HG02973 (cell line): ENCODE measurements at regions not wholly inside any gene's neighbourhood (a gene's known extent, or its start where the extent isn't known, plus 50 kb on each side); places are given as distances from the start of the nearest gene placed in this dataset.
A peak's percentile ranks its signal among the peaks of the same experiment; 100 is the strongest.

ENCODE experiments used
- ATAC-seq: cut with Tn5 transposase; IDR thresholded peaks from one replicate; pipeline ENCODE4 v1.9.1; 2021; ENCODE audit warnings: moderate library complexity; ENCODE audit not compliant: unreplicated experiment

DNA sequence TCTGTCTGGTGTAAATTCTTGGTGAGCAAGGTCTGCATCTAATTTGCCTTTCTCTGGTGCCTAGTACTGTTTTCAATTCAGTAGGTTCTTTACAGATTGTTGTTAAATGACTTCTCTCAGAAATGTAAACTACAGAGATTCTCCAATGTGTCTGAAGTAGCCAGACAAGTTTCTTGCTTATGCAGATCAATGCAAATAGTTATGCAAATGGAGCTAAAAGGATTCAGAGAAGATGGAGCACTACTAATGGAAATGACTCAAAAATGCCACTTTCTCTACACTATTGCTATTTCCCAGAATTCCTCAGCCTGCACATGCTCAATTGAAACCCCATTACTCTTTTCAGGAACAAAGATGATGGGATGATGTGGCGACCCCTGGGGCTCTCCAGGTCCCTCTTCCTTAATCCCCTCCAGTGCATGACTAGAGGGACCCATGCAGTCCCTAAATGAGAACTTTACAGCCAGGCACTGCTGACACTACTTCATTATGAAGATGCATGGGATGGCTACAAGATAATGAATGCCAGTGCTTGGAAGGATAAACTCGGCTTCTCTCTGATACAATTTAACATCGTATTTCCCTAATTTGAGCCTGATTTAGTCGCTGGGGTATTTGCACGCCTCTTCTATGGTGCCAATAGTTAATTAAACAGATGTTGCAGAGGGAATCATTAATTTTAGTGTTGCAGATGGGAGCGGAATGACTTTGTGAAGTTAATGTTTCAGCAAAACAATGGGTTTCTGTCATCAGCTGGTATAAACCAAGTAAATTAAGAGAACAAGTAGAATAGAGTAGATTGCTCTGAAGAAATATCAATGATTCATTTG lies 753.2 kb downstream of the TLR4 start:
- ATAC-seq = no peak

- ATAC-seq = no peak
Observed at GRCh38 chr9:118459913-118460312, 755.7 kb downstream of the TLR4 start.

GRCh38 chr9:118463419-118463818 lies 759.2 kb downstream of the TLR4 start:
- no peak for ATAC-seq

DNA sequence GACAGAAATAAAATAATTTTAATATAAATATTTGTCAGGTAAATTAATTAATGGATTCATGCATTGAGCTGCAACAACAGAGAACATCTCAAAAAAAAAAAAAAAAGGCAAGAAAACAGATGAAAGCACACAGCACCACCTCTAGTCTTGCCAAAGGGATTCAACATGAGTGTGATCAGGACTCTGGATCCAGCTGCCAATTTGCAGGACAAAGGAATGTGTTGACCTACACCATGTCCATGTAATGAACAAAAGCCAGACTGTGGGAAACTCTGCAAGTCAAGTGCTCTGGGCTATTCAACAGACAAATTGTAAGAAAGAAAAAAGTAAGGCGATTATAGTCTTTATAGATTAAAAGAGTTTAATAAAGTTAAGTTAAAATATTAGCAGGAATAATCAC lies 769.3 kb downstream of the TLR4 start:
- ATAC-seq = no peak

- ATAC-seq = no peak
Observed at GRCh38 chr9:118478752-118479151, 774.5 kb downstream of the TLR4 start.

- ATAC-seq = no peak
Observed at GRCh38 chr9:118482306-118482705, 778.1 kb downstream of the TLR4 start.

DNA sequence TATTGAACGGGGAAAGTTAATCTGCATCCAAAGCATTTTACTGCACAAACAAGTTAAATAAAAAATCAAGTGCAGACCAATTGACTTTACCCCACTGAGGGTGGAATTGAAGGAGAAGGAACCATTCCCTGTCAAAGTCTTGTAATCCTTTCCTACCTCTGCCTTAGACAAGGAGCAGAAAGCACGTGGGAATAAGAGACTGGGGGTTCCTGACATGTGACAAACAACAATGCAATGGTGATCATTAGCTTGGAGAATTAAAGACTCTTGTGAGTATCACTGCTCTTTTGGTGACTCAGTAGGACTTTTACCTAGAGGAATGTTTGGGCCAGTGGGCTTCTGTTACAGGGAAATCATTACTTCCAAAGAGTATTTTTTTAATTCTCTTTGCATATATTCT lies 779.5 kb downstream of the TLR4 start:
- ATAC-seq = no peak

GRCh38 chr9:118503236-118503635 lies 799.0 kb downstream of the TLR4 start:
- ATAC-seq = no peak

DNA sequence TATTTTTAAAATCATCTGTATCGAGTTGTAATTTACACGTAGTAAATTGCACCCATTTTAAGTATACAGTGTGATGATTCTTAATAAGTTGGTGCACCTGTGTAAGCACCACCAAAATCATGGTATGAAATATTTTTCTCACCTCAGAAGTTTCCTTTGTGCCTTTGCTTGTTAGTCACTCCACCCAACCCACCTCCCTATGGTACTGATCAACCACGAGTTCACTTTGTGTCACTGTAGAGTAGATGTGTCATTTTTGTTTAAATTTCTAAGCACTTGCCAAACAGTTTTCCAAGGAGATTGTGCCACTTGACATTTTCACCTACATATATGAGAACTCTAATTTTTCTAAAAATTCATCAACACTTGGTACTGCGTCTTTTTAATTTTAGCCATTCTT lies 806.5 kb downstream of the TLR4 start:
- no peak for ATAC-seq

DNA sequence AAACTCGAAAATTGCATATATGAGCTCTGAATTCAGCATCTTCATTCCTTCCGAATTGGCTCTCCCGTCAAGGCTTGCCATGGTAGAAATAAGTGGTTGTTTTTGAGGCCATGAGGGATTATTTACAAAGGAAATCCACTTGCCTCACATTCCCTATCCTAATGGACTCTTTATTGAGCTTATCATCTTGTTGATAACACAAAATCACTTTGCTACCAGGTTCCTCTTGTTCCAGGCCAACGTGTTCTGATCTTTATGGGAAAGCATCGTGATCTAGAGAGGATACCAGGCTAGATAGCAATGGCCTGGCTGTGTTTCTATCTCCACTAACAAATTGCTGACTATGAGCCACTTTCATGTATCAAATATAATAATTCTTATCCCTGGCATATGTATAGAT lies 811.7 kb downstream of the TLR4 start:
- ATAC-seq = no peak

- ATAC-seq = no peak
Observed at GRCh38 chr9:118521261-118521660, 817.1 kb downstream of the TLR4 start.

- ATAC-seq = peak; percentile 91
Observed at GRCh38 chr9:118522093-118523028, 818.2 kb downstream of the TLR4 start.

DNA sequence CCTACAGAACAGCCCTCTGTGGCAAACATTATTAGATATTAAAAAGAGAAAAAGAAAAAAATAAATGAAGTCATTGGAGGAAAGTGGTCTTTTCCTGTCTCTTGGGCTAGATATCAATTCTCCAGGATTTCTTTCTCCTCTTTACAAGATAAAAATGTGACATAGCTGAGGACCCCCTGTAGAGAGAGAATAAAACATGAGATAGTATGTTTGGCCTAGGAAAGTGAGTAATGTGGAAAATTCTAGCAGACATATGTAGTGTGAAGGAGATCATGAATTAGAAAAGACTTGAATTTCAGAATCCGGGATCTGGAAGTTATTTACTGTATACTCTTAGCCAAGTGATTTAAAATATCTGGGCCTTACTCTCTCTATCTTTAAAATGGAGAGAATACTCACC lies 823.1 kb downstream of the TLR4 start:
- ATAC-seq = no peak

GRCh38 chr9:118529210-118529609 lies 825.0 kb downstream of the TLR4 start:
- no peak for ATAC-seq

- ATAC-seq = peak; percentile 89
Observed at GRCh38 chr9:118529624-118530214, 825.5 kb downstream of the TLR4 start.

DNA sequence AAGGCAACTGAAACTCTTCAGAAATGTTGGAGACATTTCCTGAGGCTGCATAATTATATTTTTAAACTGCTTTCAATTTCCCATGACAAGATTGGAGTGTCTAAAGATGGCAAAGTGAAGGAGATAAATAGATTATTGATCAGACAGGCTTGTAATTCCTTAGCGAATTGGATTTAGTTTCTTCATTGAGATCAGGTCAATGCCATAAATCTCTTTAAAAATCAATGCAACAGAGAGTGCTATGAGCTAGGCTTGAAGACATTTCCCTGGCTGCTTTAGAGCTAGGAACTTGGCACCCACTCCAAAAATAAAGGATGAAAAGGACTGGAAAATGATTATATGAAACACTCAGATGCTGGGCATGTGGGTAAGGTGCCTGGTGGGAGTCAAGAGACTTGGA lies 828.4 kb downstream of the TLR4 start:
- ATAC-seq = no peak

- no peak for ATAC-seq
Observed at GRCh38 chr9:118533101-118533500, 828.9 kb downstream of the TLR4 start.

DNA sequence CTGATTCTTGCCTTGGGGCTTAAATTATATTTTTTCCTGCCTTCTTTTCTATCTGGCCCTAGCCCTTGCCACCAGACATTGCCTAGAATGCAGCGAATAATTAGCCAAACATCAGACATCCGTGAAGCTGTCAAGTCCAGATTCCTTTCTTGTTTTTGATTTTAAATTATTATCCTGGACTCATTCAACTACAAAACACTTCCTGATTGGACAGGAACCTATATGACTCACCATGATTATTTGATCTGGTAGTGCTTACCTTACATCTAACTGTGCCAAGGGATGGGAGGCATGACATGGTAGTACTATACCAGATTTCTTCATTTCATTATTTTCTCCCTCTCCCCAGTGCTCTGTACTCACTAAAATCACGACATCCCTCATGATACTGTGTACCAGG lies 829.6 kb downstream of the TLR4 start:
- ATAC-seq = no peak

- no peak for ATAC-seq
Observed at GRCh38 chr9:118536153-118536552, 832.0 kb downstream of the TLR4 start.

DNA sequence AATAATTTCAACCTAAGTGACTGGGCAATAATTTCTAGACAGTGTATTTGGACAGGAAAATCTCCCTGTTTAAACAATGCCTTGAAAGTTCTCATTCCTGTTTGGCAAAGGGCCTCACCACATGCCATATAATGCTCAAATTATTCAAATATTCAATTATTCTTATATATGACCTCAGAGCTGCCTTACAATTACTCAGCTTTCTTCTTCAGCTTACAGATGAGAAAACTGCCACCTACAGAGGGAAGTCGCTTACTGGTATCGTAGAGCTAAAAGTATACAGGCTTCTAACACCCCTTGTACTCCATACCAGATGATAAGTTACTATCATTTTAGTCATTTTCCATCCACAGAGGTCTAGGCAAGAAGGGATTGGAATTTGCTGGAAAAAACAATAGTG lies 830.3 kb downstream of the BRINP1 start:
- ATAC-seq = no peak

DNA sequence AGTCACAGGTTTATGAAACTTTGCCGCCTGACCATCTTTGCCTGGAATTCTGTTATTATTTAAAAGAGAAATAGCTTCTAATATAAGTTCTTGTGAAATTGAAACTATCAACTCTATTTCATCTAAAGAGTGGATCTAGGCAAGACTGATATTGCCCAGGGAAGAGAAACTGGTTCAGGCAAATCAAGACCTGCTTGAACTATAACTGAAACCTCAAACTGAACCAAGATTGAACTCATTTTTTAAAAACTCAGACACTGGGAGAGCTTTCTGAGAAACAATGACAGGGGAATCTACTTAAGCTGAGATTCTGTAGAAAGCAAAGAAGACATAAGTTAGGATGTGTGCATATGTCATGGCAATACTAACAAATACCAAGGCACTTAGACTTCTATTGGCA lies 815.8 kb downstream of the BRINP1 start:
- ATAC-seq = no peak

DNA sequence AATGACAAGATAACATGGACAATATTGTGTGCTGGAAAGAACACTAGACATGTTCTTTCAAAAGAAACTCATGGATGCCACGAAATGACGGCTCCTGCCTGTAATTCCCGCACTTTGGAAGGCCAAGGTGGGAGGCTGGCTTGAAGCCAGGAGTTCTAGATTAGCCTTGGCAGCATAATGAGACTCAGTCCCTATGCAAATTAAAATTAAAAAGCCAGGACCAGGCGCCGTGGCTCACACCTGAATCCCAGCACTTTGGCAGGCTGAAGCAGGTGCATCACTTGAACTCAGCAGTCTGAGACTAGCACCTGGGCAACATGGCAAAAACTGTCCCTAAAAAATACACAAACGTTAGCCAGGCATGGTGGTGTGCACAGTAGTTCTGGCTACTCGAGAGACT lies 814.2 kb downstream of the BRINP1 start:
- no peak for ATAC-seq
